HG02884 (cell line): ENCODE measurements at regions not wholly inside any gene's neighbourhood (a gene's known extent, or its start where the extent isn't known, plus 50 kb on each side); places are given as distances from the start of the nearest gene placed in this dataset.

Experiments
- ATAC-seq: cut with Tn5 transposase; IDR thresholded peaks from one replicate; pipeline ENCODE4 v1.9.1; 2021; ENCODE audit warnings: mild to moderate bottlenecking, moderate library complexity; ENCODE audit not compliant: unreplicated experiment

DNA sequence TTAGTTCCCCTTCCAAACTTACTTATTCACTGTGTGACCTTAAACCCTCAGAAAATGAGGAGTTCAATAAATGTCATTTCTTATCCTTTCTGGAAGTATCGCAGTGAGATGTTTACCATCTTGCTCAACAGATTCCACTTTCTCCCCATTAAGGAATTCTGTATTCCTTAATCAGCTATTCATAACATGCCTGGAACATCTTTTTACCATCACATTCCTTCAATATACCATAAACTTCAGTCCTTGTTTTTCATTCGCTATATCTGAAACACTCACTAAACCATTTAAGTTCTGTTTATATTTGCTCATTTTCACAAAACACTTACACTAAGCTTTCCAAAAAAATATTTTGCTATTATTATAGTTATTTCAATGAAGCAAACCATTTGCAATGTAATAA, 1158.6 kb downstream of the CDH12 start:
- ATAC-seq = no peak

DNA sequence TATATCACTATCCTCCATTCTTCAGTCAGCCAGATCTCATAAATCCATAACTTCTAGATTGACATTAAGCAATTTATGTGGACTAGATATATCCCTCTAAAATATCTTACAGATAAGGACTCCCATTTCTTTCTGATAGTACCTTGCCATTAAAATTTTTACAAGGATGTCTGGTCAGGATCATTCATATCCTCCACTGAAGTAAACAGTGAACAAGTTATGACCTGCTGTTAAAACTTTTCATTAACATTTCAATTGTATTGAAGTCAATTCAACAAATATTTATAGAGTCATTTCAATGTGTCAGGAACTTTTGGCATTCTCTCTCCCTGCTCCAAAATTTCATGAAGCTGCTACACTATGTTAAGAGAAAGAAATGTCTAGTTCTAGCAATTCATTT, 1159.6 kb downstream of the CDH12 start:
- ATAC-seq = no peak

GRCh38 chr5:21689587-21689986, 1163.6 kb downstream of the CDH12 start:
- no peak for ATAC-seq

DNA sequence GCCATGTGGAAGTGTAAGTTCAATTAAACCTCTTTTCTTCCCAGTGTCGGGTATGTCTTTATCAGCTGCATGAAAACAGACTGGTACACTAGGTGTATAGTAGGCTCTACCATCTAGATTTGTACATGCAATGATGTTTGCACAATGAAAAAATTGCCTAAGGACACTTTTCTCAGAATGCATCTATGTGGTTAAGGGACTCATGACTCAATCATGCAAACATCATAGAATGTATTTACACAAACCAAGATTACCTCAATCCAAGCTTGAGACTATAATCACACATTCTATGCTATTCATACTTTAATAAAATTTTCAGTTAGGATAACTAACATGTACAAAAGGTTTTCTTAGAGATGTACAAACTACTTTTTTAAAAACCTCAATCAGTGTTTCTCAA, 1164.5 kb downstream of the CDH12 start:
- ATAC-seq = no peak

DNA sequence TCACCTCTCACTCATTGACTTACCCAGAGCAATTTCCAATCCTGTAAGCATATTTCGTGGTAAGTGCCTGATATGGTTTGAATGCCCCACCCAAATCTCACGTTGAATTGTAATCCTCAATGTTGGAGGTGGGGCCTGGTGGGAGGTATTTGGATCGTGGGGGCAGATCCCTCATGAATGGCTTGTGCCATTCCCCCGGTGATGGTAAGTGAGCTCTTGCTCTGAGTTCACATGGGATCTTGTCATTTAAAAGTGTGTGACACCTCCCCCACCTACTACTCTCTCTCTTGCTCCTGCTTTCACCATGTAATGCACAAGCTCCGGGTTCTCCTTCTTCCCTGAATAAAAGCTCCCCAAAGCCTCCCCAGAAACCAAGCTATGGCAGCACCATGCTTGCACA, 1165.5 kb downstream of the CDH12 start:
- no peak for ATAC-seq

DNA sequence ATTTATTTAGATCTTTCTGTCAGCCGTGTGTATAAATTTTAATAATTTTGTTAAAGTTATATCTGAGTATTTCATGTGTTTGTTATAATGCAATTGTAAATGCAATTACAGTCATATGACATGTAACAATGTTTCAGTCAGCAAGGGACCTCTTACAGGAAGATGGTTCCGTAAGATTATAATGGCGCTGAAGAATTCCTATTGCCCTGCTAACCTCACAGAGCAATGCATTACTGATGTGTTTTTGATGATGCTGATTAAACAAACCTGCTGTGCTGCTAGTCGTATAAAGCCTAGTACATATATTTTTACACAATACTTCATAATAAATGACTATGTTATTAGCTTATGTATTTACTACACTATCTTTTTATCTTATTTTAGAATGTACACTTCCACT, 1166.4 kb downstream of the CDH12 start:
- no peak for ATAC-seq

DNA sequence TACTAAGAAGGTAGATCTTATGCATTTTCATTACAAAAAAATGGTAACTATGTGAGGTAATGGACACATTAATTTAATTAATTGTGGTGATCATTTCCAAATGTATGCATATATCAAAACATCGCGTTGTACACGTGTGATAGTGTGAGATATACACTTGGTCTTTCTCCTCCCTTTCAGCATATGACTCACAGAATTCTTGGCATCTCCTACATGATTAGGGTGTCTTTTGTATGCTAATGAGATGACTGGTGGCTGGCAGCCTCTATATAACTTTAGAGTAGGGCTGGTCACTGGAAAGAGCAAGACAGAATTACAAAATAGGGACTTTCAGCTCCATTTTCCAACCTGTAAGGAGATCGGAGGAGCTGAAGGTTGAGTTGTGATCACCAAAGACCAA, 1167.6 kb downstream of the CDH12 start:
- no peak for ATAC-seq

GRCh38 chr5:21684992-21685391, 1168.2 kb downstream of the CDH12 start:
- no peak for ATAC-seq

DNA sequence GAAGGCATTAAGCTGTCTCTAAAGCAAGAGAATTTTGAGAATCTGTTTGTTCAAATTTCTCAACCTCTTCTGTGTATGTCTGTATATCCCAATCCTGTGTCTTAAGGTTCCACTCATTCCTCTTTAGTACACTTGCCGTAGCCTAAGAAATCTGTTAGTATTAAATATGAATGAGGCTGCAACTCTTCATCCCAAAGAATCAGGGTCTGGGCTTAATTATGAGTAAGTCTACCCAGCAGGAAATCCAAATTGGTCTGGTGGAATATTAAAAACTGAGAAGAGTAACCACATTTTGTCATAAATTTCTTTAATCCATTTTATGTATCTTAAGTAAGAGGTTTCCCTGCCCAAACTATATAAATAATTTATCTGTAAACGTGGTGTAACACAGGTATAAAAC, 1171.2 kb downstream of the CDH12 start:
- no peak for ATAC-seq

GRCh38 chr5:21680641-21681040, 1172.5 kb downstream of the CDH12 start:
- ATAC-seq = no peak

DNA sequence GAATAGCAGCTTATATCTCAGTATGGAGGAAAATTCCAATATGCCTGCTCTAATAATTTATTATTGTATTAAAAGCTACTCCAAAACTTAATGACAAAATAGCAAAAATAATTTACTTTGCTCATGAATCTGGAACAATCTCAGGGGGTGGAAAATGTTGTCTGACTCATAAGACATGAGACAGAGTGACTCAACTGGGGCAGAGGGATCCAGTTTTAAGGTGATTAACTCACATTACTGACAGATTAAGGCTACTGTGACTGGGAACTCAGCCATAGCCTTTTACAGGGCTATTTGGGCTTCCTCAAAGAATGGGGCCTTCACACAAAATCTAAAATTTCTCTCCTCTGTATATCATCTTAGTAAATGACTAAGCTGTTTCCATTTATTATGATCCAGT, 1172.9 kb downstream of the CDH12 start:
- ATAC-seq = no peak

DNA sequence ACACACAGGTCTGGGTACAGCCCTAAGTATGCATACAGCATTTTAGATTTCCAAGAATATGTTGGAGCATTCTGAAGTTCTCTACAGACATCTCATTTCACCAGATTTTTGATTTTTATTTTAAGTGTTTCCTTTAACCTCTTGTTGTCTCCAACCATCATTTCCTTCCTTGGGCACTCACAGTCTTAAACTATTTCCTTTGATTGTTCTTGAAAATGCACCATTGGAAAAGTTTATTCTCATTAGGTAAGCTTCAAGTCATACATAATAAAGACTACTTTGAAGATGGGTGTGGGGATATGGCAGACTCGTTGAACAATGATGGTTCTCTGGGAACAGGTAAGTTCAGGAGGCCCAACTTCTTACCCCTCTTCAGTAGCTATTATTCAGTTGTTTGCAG, 1174.6 kb downstream of the CDH12 start:
- no peak for ATAC-seq

DNA sequence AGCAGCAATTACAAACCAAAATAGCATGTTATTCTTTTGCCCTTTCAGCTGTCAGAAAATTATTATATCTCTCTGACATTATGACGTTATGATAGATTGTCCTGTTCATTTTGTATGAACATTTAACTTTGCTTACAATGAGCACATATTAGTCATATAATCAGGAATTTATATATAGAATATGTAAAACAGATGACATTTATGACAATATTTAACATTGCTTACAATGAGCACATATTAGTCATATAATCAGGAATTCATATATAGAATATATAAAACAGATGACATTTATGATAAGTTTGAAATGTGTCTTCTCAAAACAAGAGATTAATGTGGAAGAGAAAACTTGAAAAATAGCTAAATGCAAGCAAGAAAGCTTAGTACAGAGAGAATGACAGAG, 1180.2 kb downstream of the CDH12 start:
- no peak for ATAC-seq

- ATAC-seq = no peak
Observed at GRCh38 chr5:21672360-21672759, 1180.8 kb downstream of the CDH12 start.

- no peak for ATAC-seq
Observed at GRCh38 chr5:21665524-21665923, 1187.6 kb downstream of the CDH12 start.

DNA sequence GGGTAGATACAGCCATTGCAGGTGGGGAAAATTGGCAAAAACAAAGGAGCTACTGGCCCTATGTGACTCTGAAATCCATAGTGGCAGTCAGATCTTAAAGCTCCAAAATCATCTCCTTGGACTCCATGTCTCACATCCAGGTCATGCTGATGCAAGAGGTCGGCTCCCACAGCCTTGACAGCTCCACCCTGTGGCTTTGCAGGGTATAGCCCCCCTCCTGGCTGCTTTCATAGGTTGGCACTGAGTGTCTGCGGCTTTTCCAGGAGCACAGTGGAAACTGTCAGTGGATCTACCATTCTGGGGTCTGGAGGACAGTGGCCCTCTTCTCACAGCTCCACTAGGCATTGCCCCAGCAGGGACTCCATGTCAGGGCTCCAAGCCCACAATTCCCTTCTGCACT, 1190.1 kb downstream of the CDH12 start:
- no peak for ATAC-seq

DNA sequence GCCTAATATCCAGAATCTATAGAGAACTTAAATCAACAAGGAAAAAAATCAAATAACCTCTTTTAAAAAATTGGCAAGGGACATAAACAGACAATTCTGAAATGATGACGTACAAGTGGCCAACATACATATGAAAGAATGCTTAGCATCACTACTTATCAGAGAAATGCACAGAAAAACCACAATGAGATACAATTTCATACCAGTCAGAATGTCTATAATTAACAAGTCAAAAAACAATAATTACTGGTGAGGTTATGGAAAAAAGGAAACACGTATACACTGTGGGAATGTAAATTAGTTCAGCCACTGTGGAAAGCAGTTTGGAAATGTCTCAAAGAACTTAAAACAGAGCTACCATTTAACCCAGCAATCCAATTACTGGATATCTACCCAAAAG, 1192.0 kb downstream of the CDH12 start:
- no peak for ATAC-seq

DNA sequence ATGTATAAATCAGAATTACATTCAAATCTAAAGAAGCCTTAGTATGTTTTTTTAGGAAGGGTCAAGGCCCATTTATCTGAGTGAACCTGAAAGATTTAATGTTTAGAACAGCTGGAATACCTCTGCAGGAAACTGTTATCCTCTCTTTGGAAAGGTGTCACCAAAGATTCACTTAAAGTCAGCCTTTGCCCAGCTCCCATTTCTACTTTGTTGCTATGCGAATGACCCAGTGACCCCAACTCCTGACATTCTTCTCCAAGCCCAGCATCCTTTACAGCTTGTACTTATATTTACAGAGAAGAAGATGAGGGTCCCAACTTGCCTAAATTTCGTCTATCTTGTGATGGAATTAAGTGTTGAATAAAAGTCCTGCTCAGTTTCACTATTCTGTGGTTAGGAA, 1198.6 kb downstream of the CDH12 start:
- no peak for ATAC-seq

- no peak for ATAC-seq
Observed at GRCh38 chr5:21649969-21650368, 1203.2 kb downstream of the CDH12 start.

DNA sequence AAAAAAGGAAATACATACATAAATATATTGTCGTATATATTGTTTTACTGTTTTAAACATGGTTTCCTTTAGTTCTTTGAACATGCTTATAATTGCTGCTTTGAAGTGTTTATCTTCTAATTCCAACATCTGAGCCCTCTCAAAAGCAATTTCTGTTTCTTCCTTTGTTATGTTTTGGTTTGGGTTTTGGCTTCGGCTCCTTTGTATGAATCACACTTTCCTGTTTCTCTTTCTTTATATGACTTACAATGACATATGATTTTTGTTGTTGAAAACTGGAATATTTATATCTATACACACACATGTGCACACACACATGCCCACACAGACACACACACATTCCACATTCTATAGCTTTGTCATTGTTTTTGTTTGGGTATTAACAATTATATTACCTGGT, 1206.7 kb downstream of the CDH12 start:
- ATAC-seq = no peak

GRCh38 chr5:21644032-21644431, 1209.1 kb downstream of the CDH12 start:
- no peak for ATAC-seq

DNA sequence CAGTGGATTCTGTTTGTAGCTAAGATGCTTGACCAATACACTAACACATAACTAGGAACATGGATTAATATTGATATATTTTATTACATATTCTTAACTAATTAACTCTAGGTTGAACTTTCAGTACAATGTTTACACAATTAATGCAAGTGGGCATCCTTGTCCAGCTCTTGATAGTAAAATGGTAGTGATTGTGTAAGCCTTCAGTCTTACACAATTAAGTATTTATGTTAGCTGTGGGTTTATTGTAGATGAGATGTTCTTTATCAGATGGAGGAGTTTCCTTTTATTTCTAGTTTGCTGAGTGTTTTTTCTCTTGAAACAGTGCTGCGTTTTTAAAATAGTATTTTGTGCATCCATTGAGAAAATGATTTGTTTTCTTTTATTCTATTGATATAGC, 1210.8 kb downstream of the CDH12 start:
- ATAC-seq = no peak

DNA sequence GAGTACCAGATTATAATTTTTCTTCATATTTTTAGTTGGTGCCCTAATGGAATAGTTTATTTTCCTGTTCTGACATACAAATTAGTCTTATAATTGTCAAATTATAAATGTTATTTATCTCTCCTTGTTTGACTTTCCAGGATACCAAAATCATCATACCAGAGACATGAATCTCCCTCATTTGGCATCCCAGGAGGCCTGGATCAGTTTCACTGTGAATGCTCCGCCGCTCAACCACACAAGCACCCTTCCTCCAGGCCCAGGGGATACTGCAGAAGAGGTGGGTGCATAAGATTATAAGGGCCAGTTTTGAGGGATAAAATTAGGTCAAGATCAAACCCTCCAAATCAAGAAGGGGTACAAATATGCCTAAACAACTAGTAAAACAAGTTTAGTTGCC, 1229.3 kb downstream of the CDH12 start:
- ATAC-seq = no peak

DNA sequence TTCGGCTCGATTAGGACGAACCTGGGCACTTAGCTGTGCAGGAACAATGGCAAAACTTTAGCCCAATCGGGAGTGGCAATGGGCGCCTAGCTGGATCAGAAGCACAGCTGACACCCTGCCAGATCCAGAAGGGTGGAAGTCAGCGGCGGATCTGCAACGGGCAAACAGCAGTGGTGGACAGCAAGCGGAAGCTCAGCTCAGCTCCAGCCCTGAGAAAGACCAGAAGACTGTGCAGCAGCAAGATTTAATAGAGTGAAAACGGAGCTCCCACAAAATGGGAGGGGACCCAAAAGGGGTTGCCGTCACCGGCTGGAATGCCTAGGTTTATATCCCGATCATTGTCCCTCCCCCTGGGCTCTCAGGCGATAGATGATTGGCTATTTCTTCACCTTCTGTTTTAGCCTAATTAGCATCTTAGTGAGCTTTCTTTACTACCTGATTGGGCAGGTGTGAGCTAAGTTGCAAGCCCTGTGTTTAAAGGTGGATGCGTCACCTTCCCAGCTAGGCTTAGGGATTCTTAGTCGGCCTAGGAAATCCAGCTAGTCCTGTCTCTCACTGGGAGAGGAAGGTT, 1237.9 kb downstream of the CDH12 start:
- ATAC-seq = no peak
